Nephron progenitor cell (in vitro differentiated cells): ENCODE measurements at regions not wholly inside any gene's neighbourhood (a gene's known extent, or its start where the extent isn't known, plus 50 kb on each side); places are given as distances from the start of the nearest gene placed in this dataset.

Source experiments
- DNase-seq: peaks from one replicate; pipeline ENCODE4 v3.0.0; 2021
- H3K27ac Mint-ChIP-seq: 2 replicates; pipeline ENCODE4 v1.8.0; 2021; ENCODE audit warnings: mild to moderate bottlenecking, moderate library complexity, mixed read lengths
- H3K27me3 Mint-ChIP-seq: 2 replicates; pipeline ENCODE4 v1.8.0; 2021; ENCODE audit warnings: mild to moderate bottlenecking, low read depth, mixed read lengths; ENCODE audit not compliant: poor library complexity
- H3K36me3 Mint-ChIP-seq: 2 replicates; pipeline ENCODE4 v1.8.0; 2021; ENCODE audit warnings: low read depth, mixed read lengths
- H3K4me1 Mint-ChIP-seq: 2 replicates; pipeline ENCODE4 v1.8.0; 2021; ENCODE audit warnings: mixed read lengths
- H3K4me3 Mint-ChIP-seq: 2 replicates; pipeline ENCODE4 v1.8.0; 2021; ENCODE audit warnings: mild to moderate bottlenecking, moderate library complexity, mixed read lengths
- H3K9me3 Mint-ChIP-seq: 2 replicates; pipeline ENCODE4 v1.8.0; 2021; ENCODE audit warnings: mild to moderate bottlenecking, moderate library complexity, mixed read lengths
- TF ChIP-seq, protein P1 (sequence below): fragments of 200-600 bp; sonication (generic); IDR thresholded peaks from 2 replicates; pipeline ENCODE4 v1.5.0; 2021; ENCODE audit warnings: antibody characterized with exemption

DNA sequence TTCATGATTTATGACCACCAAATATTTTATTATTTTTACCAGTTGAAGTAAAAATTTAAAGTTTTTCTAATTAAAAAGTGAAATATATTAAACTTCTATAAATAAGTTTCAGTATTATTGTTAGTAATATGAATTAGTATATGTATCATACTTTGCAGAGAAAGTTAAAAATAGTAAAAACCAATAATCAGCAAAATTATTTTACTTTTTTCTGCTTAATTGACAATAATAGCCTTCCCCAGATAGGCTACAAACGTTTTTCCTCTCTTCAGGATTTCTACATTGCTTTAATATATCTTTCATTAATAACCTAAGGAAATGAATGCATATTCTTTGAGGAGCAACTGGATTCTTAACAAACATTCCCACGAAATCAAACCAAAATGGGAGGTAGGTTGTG is 543.5 kb downstream of the ETNK1 start:
- no peaks in the 10 kb centered on the region for H3K4me1 Mint-ChIP-seq
- no peak overlapping the region for H3K27ac Mint-ChIP-seq
- peaks cover 4% of the 10 kb centered on the region for H3K9me3 Mint-ChIP-seq
- H3K27me3 Mint-ChIP-seq = no peaks in the 10 kb centered on the region
- no peak for DNase-seq
- no peaks in the 10 kb centered on the region for H3K36me3 Mint-ChIP-seq
- H3K4me3 Mint-ChIP-seq = no peak overlapping the region
- TF ChIP-seq, protein P1, sequence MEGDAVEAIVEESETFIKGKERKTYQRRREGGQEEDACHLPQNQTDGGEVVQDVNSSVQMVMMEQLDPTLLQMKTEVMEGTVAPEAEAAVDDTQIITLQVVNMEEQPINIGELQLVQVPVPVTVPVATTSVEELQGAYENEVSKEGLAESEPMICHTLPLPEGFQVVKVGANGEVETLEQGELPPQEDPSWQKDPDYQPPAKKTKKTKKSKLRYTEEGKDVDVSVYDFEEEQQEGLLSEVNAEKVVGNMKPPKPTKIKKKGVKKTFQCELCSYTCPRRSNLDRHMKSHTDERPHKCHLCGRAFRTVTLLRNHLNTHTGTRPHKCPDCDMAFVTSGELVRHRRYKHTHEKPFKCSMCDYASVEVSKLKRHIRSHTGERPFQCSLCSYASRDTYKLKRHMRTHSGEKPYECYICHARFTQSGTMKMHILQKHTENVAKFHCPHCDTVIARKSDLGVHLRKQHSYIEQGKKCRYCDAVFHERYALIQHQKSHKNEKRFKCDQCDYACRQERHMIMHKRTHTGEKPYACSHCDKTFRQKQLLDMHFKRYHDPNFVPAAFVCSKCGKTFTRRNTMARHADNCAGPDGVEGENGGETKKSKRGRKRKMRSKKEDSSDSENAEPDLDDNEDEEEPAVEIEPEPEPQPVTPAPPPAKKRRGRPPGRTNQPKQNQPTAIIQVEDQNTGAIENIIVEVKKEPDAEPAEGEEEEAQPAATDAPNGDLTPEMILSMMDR = no peak

DNA sequence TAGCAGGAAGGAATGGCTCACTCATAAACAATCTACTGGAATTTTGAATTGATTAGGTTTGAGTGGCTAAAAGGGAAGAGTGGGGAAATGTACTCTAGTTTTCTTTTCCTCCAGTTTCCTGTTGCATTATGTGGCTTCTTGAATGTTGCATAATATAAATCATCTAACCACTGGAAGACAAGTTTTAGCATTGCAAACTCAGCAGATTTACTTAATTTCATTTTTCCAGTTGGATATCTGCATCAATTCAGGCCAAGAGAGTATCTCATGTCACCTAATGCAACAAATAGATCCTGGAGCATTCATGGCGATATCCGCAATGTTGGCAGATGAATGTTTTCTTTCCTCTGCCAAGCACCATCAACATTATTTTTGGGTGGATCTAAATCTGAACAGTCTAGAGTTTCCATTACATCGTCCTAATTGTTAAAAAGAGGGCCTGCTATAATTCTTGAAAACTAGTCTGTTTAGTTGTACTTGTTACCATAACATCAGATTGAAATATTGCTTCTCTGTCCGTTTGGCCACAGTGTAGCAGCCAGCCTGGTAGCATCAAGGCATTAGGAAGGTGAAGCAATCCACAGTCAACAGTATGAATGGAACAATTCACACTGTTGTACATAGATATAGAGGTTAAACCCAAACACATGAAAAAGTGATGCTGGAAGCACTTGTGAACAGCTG is 544.2 kb downstream of the ETNK1 start:
- Mint-ChIP-seq H3K4me1 (no peaks in the 10 kb centered on the region), H3K9me3 (peaks cover 11% of the 10 kb centered on the region), H3K4me3 (no peak overlapping the region), H3K27me3 (no peaks in the 10 kb centered on the region), H3K36me3 (no peaks in the 10 kb centered on the region), H3K27ac (no peak overlapping the region)
- DNase-seq = no peak
- TF ChIP-seq, protein P1 = no peak

DNA sequence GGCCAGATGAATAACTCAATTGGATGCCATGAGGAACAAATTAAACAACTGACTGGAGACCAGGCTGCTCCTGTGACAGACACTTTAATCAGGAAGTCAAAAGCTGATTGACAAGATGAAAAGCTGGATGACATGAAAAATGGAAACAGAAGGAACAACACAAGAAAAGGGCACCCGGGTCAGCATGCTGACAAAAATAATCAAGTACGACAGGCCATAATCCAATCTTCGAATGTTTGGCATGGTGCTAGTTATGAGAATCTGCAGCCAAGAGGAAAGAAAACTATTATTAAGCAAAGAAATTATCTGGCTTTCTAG is 544.7 kb downstream of the ETNK1 start:
- H3K27me3 Mint-ChIP-seq = no peaks in the 10 kb centered on the region
- DNase-seq = no peak
- peaks cover 16% of the 10 kb centered on the region for H3K9me3 Mint-ChIP-seq
- no peak overlapping the region for H3K27ac Mint-ChIP-seq
- TF ChIP-seq, protein P1 = no peak
- H3K4me3 Mint-ChIP-seq = no peak overlapping the region
- no peaks in the 10 kb centered on the region for H3K36me3 Mint-ChIP-seq
- H3K4me1 Mint-ChIP-seq = no peaks in the 10 kb centered on the region

DNA sequence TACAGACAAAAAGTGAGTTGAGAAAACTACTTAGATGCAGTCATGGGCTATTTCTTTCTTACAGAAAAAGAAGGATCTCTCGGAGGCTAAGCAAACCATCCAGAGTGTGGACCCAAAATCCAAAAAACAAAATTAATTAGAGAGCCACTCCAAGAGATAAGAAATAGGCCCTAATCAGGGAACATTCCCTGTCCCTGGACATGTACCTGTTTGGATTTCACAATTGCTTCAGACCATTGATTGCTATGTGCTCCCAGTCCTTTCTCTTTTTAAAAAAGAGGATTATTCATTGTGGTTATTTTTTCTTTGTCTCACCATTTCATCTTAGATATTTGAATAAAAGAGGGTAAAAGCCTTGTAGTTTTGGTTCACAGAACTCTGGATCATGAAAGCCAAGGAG is 549.9 kb downstream of the ETNK1 start:
- peaks cover 13% of the 10 kb centered on the region for H3K9me3 Mint-ChIP-seq
- no peaks in the 10 kb centered on the region for H3K4me1 Mint-ChIP-seq
- no peak overlapping the region for H3K27ac Mint-ChIP-seq
- TF ChIP-seq, protein P1 = no peak
- no peak overlapping the region for H3K4me3 Mint-ChIP-seq
- no peak for DNase-seq
- no peaks in the 10 kb centered on the region for H3K27me3 Mint-ChIP-seq
- no peaks in the 10 kb centered on the region for H3K36me3 Mint-ChIP-seq

DNA sequence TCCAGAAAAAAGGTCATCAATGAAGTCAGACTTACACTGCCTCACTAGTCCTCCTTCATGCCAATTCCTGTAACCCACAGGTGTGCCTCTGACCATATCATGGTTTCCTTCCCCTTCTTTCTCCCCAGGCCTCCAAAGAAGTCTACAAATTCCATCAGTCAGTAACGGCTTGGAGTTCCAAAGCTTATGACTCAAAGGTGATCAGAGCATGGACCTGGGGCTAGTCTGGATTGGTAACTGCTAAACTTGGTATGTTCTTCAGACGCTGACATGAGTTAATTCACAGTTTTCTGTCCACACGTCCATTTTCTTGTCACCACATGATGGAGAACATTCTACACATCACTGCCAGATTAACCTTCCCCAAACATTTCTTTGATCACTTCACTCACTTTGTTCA is 560.4 kb downstream of the ETNK1 start:
- Mint-ChIP-seq H3K27ac (no peak overlapping the region), H3K9me3 (no peaks in the 10 kb centered on the region), H3K36me3 (no peaks in the 10 kb centered on the region), H3K4me3 (no peak overlapping the region), H3K4me1 (no peaks in the 10 kb centered on the region), H3K27me3 (no peaks in the 10 kb centered on the region)
- no peak for DNase-seq
- TF ChIP-seq, protein P1 = no peak

DNA sequence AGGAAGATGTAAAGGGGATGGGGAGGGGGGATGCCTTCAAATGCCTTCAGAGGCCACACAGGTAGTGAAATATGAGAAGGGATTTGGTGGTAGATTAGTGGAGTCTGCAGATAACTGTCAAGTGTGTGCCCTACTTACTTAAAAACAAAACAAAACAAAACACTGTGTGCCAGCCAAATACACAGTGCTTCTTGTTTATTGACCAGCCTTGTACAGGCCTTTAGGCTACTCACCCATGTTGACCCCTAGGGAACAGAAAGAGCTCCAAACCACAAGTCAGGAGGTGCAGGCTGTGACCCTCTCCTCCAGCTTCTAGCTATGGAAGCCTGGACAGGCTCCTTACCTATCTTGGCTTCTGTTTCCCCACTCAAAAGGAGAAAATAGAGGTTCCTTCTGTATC is 562.0 kb downstream of the ETNK1 start:
- H3K9me3 Mint-ChIP-seq = no peaks in the 10 kb centered on the region
- H3K4me1 Mint-ChIP-seq = no peaks in the 10 kb centered on the region
- no peak for DNase-seq
- no peak overlapping the region for H3K27ac Mint-ChIP-seq
- no peak overlapping the region for H3K4me3 Mint-ChIP-seq
- TF ChIP-seq, protein P1 = no peak
- H3K36me3 Mint-ChIP-seq = no peaks in the 10 kb centered on the region
- no peaks in the 10 kb centered on the region for H3K27me3 Mint-ChIP-seq
